CD8-positive, alpha-beta memory T cell (primary cell): ENCODE measurements at regions not wholly inside any gene's neighbourhood (a gene's known extent, or its start where the extent isn't known, plus 50 kb on each side); places are given as distances from the start of the nearest gene placed in this dataset.

Experiments used
- CTCF ChIA-PET: fragments of 350-600 bp; sonication (Branson Sonifier 250); formaldehyde crosslinking; loops from one replicate; lab custom pipeline; 2021; ENCODE audit warnings: antibody characterized with exemption; lab: Charles Lee
- POLR2A ChIA-PET: fragments of 350-600 bp; sonication (Branson Sonifier 250); formaldehyde crosslinking; loops from one replicate; lab custom pipeline; 2021; ENCODE audit warnings: antibody characterized with exemption; lab: Charles Lee
- DNase-seq, 5 donors: peaks; one replicate each; pipeline versions ENCODE4 v3.0.0 to v3.0.0-alpha.2; 2020 to 2022; ENCODE audit warnings: mixed read lengths in 1 of 5
- H3K27ac ChIP-seq: one replicate; pipeline ENCODE4 v1.7.0; 2013; ENCODE audit warnings: low read depth, mild to moderate bottlenecking, low read length, moderate library complexity
- H3K27me3 ChIP-seq: 2 replicates; pipeline ENCODE4 v1.7.0; 2013; ENCODE audit warnings: low read length, mild to moderate bottlenecking; ENCODE audit not compliant: insufficient read depth, poor library complexity, severe bottlenecking
- H3K36me3 ChIP-seq: 2 replicates; pipeline ENCODE4 v1.7.0; 2013; ENCODE audit warnings: mild to moderate bottlenecking, low read length, moderate library complexity; ENCODE audit not compliant: insufficient read depth
- H3K4me1 ChIP-seq: 2 replicates; pipeline ENCODE4 v1.7.0; 2013; ENCODE audit warnings: mild to moderate bottlenecking, low read length, moderate library complexity; ENCODE audit not compliant: insufficient read depth
- H3K4me3 ChIP-seq: 2 replicates; pipeline ENCODE4 v1.7.0; 2013; ENCODE audit warnings: mild to moderate bottlenecking, low read length
- H3K9me3 ChIP-seq: 2 replicates; pipeline ENCODE4 v1.7.0; 2013; ENCODE audit warnings: mild to moderate bottlenecking, low read length
- H3K27ac Mint-ChIP-seq, 8 donors: one replicate each; pipeline ENCODE4 v1.8.0; 2020 to 2021; ENCODE audit warnings: mixed read lengths in 8 of 8, mild to moderate bottlenecking in 6 of 8, inconsistent platforms in 3 of 8, moderate library complexity in 3 of 8
- H3K27me3 Mint-ChIP-seq, 2 donors: one replicate each; pipeline ENCODE4 v1.8.0; 2020 to 2021; ENCODE audit warnings: mixed read lengths in 2 of 2, mild to moderate bottlenecking in 1 of 2, moderate library complexity in 1 of 2
- H3K36me3 Mint-ChIP-seq, 3 donors: one replicate each; pipeline ENCODE4 v1.8.0; 2020 to 2021; ENCODE audit warnings: mixed read lengths in 3 of 3, inconsistent platforms in 1 of 3, mild to moderate bottlenecking in 1 of 3
- H3K4me1 Mint-ChIP-seq, 3 donors: one replicate each; pipeline ENCODE4 v1.8.0; 2020 to 2021; ENCODE audit warnings: mixed read lengths in 3 of 3, inconsistent platforms in 1 of 3, mild to moderate bottlenecking in 1 of 3
- H3K4me3 Mint-ChIP-seq, 7 donors: one replicate each; pipeline ENCODE4 v1.8.0; 2020 to 2021; ENCODE audit warnings: mixed read lengths in 7 of 7, mild to moderate bottlenecking in 6 of 7, moderate library complexity in 4 of 7, inconsistent platforms in 2 of 7
- H3K9me3 Mint-ChIP-seq, 5 donors: one replicate each; pipeline ENCODE4 v1.8.0; 2020 to 2022; ENCODE audit warnings: mixed read lengths in 5 of 5, mild to moderate bottlenecking in 3 of 5, moderate library complexity in 2 of 5, inconsistent platforms in 1 of 5

GRCh38 chr2:236665101-236665500, 95.5 kb downstream of the ACKR3 start:
- ChIA-PET CTCF (no interaction called here), POLR2A (no interaction called here)
- Histone ChIP-seq H3K27me3 (no peaks in the 10 kb centered on the region), H3K27ac (no peak overlapping the region), H3K36me3 (no peaks in the 10 kb centered on the region), H3K4me3 (no peak overlapping the region), H3K4me1 (no peaks in the 10 kb centered on the region), H3K9me3 (no peaks in the 10 kb centered on the region)
- H3K4me1 Mint-ChIP-seq: no peaks in the 10 kb centered on the region
- H3K27ac Mint-ChIP-seq: no peak overlapping the region
- no peak for DNase-seq
- H3K4me3 Mint-ChIP-seq: no peak overlapping the region
- H3K9me3 Mint-ChIP-seq: peaks cover 0 to 6% (median 0%) of the 10 kb centered on the region in 5 donors
- H3K27me3 Mint-ChIP-seq: peaks cover 15 to 51% of the 10 kb centered on the region in 2 donors
- H3K36me3 Mint-ChIP-seq: peaks cover 0 to 1% (median 0%) of the 10 kb centered on the region in 3 donors

- no peak for DNase-seq
- peaks cover 0 to 6% (median 0%) of the 10 kb centered on the region in 5 donors for H3K9me3 Mint-ChIP-seq
- Histone ChIP-seq H3K27me3 (no peaks in the 10 kb centered on the region), H3K9me3 (no peaks in the 10 kb centered on the region), H3K4me3 (no peak overlapping the region), H3K36me3 (no peaks in the 10 kb centered on the region), H3K27ac (no peak overlapping the region), H3K4me1 (no peaks in the 10 kb centered on the region)
- peaks cover 0 to 1% (median 0%) of the 10 kb centered on the region in 3 donors for H3K36me3 Mint-ChIP-seq
- H3K27ac Mint-ChIP-seq: no peak overlapping the region
- no peaks in the 10 kb centered on the region for H3K4me1 Mint-ChIP-seq
- ChIA-PET CTCF (no interaction called here), POLR2A (no interaction called here)
- H3K27me3 Mint-ChIP-seq: peaks cover 12 to 47% of the 10 kb centered on the region in 2 donors
- H3K4me3 Mint-ChIP-seq: no peak overlapping the region
Observed at GRCh38 chr2:236665572-236666118, 96.0 kb downstream of the ACKR3 start.

DNA sequence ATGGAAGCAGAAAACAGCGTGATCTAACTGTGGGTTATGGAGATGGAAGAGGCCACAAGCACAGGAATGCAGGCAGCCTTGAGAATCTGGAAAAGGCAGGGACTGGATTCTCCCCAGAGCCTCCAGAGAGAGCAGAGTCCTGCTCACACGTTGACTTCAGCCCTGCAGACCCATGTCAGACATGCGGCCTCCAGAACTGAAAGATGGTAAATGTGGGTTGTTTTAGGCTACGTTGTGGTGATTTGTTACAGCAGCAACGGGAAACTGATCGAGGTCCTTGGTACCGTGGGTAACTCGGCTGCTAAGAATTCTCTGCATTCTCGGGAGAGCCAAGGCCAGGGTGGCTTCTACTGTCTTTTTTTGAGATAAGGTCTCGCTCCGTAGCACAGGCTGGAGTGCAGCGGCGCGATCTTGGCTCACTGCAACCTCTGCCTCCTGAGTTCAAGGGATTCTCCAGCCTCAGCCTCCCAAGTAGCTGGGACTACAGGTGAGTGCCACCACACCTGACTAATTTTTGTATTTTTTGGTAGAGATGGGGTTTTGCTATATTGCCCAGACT, 97.1 kb downstream of the ACKR3 start:
- Mint-ChIP-seq H3K36me3 (peaks cover 0 to 1% (median 0%) of the 10 kb centered on the region in 3 donors), H3K9me3 (peaks cover 0 to 6% (median 0%) of the 10 kb centered on the region in 5 donors), H3K27me3 (peaks cover 11 to 47% of the 10 kb centered on the region in 2 donors), H3K4me1 (no peaks in the 10 kb centered on the region), H3K4me3 (no peak overlapping the region), H3K27ac (no peak overlapping the region)
- no peak for DNase-seq
- H3K4me3 ChIP-seq: no peak overlapping the region
- ChIA-PET CTCF (no interaction called here), POLR2A (no interaction called here)
- H3K27me3 ChIP-seq: no peaks in the 10 kb centered on the region
- no peaks in the 10 kb centered on the region for H3K4me1 ChIP-seq
- H3K9me3 ChIP-seq: no peaks in the 10 kb centered on the region
- H3K27ac ChIP-seq: no peak overlapping the region
- H3K36me3 ChIP-seq: no peaks in the 10 kb centered on the region

- H3K9me3 ChIP-seq: no peaks in the 10 kb centered on the region
- no peak for DNase-seq
- Mint-ChIP-seq H3K27me3 (peaks cover 11 to 44% of the 10 kb centered on the region in 2 donors), H3K4me1 (no peaks in the 10 kb centered on the region), H3K27ac (no peak overlapping the region), H3K36me3 (peaks cover 0 to 1% (median 0%) of the 10 kb centered on the region in 3 donors), H3K9me3 (peaks cover 0 to 6% (median 0%) of the 10 kb centered on the region in 5 donors), H3K4me3 (no peak overlapping the region)
- no peak overlapping the region for H3K27ac ChIP-seq
- ChIA-PET POLR2A (no interaction called here), CTCF (no interaction called here)
- H3K4me1 ChIP-seq: no peaks in the 10 kb centered on the region
- H3K4me3 ChIP-seq: no peak overlapping the region
- H3K27me3 ChIP-seq: no peaks in the 10 kb centered on the region
- H3K36me3 ChIP-seq: no peaks in the 10 kb centered on the region
Observed at GRCh38 chr2:236667526-236667925, 97.9 kb downstream of the ACKR3 start.

GRCh38 chr2:236668531-236668969, 98.9 kb downstream of the ACKR3 start:
- DNase-seq: no peak
- no peak overlapping the region for H3K4me3 ChIP-seq
- H3K27me3 Mint-ChIP-seq: peaks cover 8 to 38% of the 10 kb centered on the region in 2 donors
- CTCF ChIA-PET: no interaction called here
- no peaks in the 10 kb centered on the region for H3K4me1 ChIP-seq
- H3K4me1 Mint-ChIP-seq: no peaks in the 10 kb centered on the region
- H3K9me3 Mint-ChIP-seq: peaks cover 0 to 6% (median 0%) of the 10 kb centered on the region in 5 donors
- H3K27ac ChIP-seq: no peak overlapping the region
- no peak overlapping the region for H3K4me3 Mint-ChIP-seq
- H3K36me3 ChIP-seq: no peaks in the 10 kb centered on the region
- no peaks in the 10 kb centered on the region for H3K27me3 ChIP-seq
- POLR2A ChIA-PET: no interaction called here
- no peak overlapping the region for H3K27ac Mint-ChIP-seq
- peaks cover 0 to 1% (median 0%) of the 10 kb centered on the region in 3 donors for H3K36me3 Mint-ChIP-seq
- H3K9me3 ChIP-seq: no peaks in the 10 kb centered on the region

- Histone ChIP-seq H3K27me3 (no peaks in the 10 kb centered on the region), H3K36me3 (no peaks in the 10 kb centered on the region), H3K27ac (no peak overlapping the region), H3K4me1 (no peaks in the 10 kb centered on the region), H3K9me3 (no peaks in the 10 kb centered on the region), H3K4me3 (no peak overlapping the region)
- no peak for DNase-seq
- ChIA-PET POLR2A (no interaction called here), CTCF (no interaction called here)
- Mint-ChIP-seq H3K27ac (no peak overlapping the region), H3K9me3 (peaks cover 0 to 6% (median 0%) of the 10 kb centered on the region in 5 donors), H3K27me3 (peaks cover 5 to 38% of the 10 kb centered on the region in 2 donors), H3K4me1 (no peaks in the 10 kb centered on the region), H3K4me3 (no peak overlapping the region), H3K36me3 (no peaks in the 10 kb centered on the region)
Observed at GRCh38 chr2:236670235-236670620, 100.6 kb downstream of the ACKR3 start.

- DNase-seq: no peak
- Histone ChIP-seq H3K9me3 (no peaks in the 10 kb centered on the region), H3K27ac (no peak overlapping the region), H3K4me1 (no peaks in the 10 kb centered on the region), H3K4me3 (no peak overlapping the region), H3K36me3 (no peaks in the 10 kb centered on the region), H3K27me3 (no peaks in the 10 kb centered on the region)
- CTCF ChIA-PET: no interaction called here
- H3K36me3 Mint-ChIP-seq: no peaks in the 10 kb centered on the region
- H3K4me3 Mint-ChIP-seq: no peak overlapping the region
- POLR2A ChIA-PET: no interaction called here
- H3K27ac Mint-ChIP-seq: peak overlapping the region in 1 of 8 donors; percentile 21
- H3K9me3 Mint-ChIP-seq: no peaks in the 10 kb centered on the region
- H3K27me3 Mint-ChIP-seq: peaks cover 13 to 43% of the 10 kb centered on the region in 2 donors
- H3K4me1 Mint-ChIP-seq: no peaks in the 10 kb centered on the region
Observed at GRCh38 chr2:236671896-236672562, 102.4 kb downstream of the ACKR3 start.

DNA sequence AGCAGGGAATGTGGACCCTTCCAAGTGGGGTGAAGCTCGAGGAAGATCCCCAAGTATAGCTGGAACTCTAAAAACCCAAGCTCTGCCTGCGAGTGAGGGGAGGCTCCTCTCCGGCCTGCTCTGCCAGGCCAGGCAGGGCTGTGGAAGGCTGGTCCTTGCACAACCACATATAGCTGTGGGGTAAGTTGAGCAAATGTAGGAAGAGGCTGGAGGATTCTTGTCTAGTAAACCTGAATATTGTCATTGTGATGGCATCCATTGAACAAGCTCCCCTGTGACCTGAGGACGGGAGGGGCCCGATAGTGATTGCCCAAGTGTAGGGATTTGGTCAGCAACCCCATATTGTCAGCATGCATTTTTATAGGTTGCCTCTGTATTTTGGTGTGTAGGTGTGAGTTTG, 103.0 kb downstream of the ACKR3 start:
- no peaks in the 10 kb centered on the region for H3K9me3 ChIP-seq
- ChIA-PET CTCF (no interaction called here), POLR2A (no interaction called here)
- no peaks in the 10 kb centered on the region for H3K4me1 ChIP-seq
- no peak overlapping the region for H3K4me3 ChIP-seq
- Mint-ChIP-seq H3K27me3 (peaks cover 13 to 49% of the 10 kb centered on the region in 2 donors), H3K4me3 (no peak overlapping the region), H3K27ac (no peak overlapping the region), H3K9me3 (no peaks in the 10 kb centered on the region), H3K4me1 (no peaks in the 10 kb centered on the region), H3K36me3 (no peaks in the 10 kb centered on the region)
- no peaks in the 10 kb centered on the region for H3K27me3 ChIP-seq
- no peaks in the 10 kb centered on the region for H3K36me3 ChIP-seq
- no peak for DNase-seq
- no peak overlapping the region for H3K27ac ChIP-seq
